CD14-positive monocyte (primary cell): ENCODE measurements at regions not wholly inside any gene's neighbourhood (a gene's known extent, or its start where the extent isn't known, plus 50 kb on each side); places are given as distances from the start of the nearest gene placed in this dataset.

Experiments
- DNase-seq, 3 donors: peaks; one replicate each; pipeline ENCODE4 v3.0.0-alpha.2; 2011 to 2022
- H2AFZ ChIP-seq: 2 replicates; pipeline ENCODE4 v1.6.0; 2012; ENCODE audit warnings: mild to moderate bottlenecking, low read depth, low read length, inconsistent platforms; ENCODE audit not compliant: insufficient read depth, poor library complexity, severe bottlenecking
- H3K27ac ChIP-seq, 2 donors: 1 replicate in 1 of 2; 2 replicates in 1 of 2; pipeline ENCODE4 v1.5.1; 2012 to 2013; ENCODE audit warnings: low read length in 2 of 2, control low read depth in 1 of 2, inconsistent platforms in 1 of 2, low read depth in 1 of 2, mild to moderate bottlenecking in 1 of 2
- H3K27me3 ChIP-seq, 2 donors: one replicate each; pipeline versions ENCODE4 v1.6.0 to v1.6.1; 2011 to 2013; ENCODE audit warnings: low read length in 2 of 2; ENCODE audit not compliant: control insufficient read depth in 2 of 2, insufficient read depth in 2 of 2
- H3K36me3 ChIP-seq, 2 donors: replicated peaks in 1 of 2; 1 replicate in 1 of 2; 2 replicates in 1 of 2; pipeline versions ENCODE4 v1.5.1 to v1.6.1; 2012 to 2013; ENCODE audit warnings: low read length in 2 of 2, control low read depth in 1 of 2, inconsistent platforms in 1 of 2, mild to moderate bottlenecking in 1 of 2; ENCODE audit not compliant: insufficient read depth in 2 of 2, control insufficient read depth in 1 of 2
- H3K4me1 ChIP-seq, 2 donors: 1 replicate in 1 of 2; 2 replicates in 1 of 2; pipeline versions ENCODE4 v1.5.1 to v1.6.1; 2012 to 2013; ENCODE audit warnings: low read length in 2 of 2, control low read depth in 1 of 2, inconsistent platforms in 1 of 2, mild to moderate bottlenecking in 1 of 2, moderate library complexity in 1 of 2; ENCODE audit not compliant: insufficient read depth in 2 of 2, control insufficient read depth in 1 of 2
- H3K4me2 ChIP-seq: replicated peaks from 2 replicates; pipeline ENCODE3; 2012; ENCODE audit warnings: low read length, moderate library complexity, mild to moderate bottlenecking; ENCODE audit not compliant: poor library complexity, severe bottlenecking; ENCODE audit errors: extremely low read depth
- H3K4me3 ChIP-seq, 3 experiments: fragments of 200-600 bp in 1 of 3; sonication (generic) in 1 of 3; replicated peaks in 1 of 3; 1 replicate in 2 of 3; 2 replicates in 1 of 3; pipeline ENCODE4 v1.5.1; 2011 to 2013; ENCODE audit warnings: low read length in 3 of 3, mild to moderate bottlenecking in 3 of 3, control low read depth in 2 of 3, low read depth in 2 of 3, inconsistent platforms in 1 of 3, moderate library complexity in 1 of 3
- H3K79me2 ChIP-seq: 2 replicates; pipeline ENCODE4 v1.6.0; 2012; ENCODE audit warnings: mild to moderate bottlenecking, control low read depth, inconsistent platforms, low read length, moderate library complexity; ENCODE audit not compliant: insufficient read depth
- H3K9ac ChIP-seq: 2 replicates; pipeline ENCODE4 v1.6.0; 2017; ENCODE audit warnings: low read length, mild to moderate bottlenecking; ENCODE audit not compliant: insufficient read depth, poor library complexity, severe bottlenecking
- H3K9me3 ChIP-seq, 2 donors: replicated peaks in 1 of 2; 1 replicate in 1 of 2; 2 replicates in 1 of 2; pipeline versions ENCODE4 v1.5.1 to v1.6.1; 2012 to 2013; ENCODE audit warnings: low read length in 2 of 2, control low read depth in 1 of 2; ENCODE audit not compliant: control insufficient read depth in 1 of 2, insufficient read depth in 1 of 2
- H4K20me1 ChIP-seq: 2 replicates; pipeline ENCODE4 v1.6.0; 2012; ENCODE audit warnings: mild to moderate bottlenecking, low read length, control low read depth, moderate library complexity; ENCODE audit not compliant: insufficient read depth
- H3K27ac Mint-ChIP-seq, 7 donors: one replicate each; pipeline ENCODE4 v1.8.0; 2020; ENCODE audit warnings: mild to moderate bottlenecking in 7 of 7, mixed read lengths in 7 of 7, moderate library complexity in 6 of 7, inconsistent platforms in 2 of 7
- H3K27me3 Mint-ChIP-seq, 3 donors: one replicate each; pipeline ENCODE4 v1.8.0; 2021 to 2022; ENCODE audit warnings: low read depth in 3 of 3, mild to moderate bottlenecking in 3 of 3, mixed read lengths in 3 of 3, moderate library complexity in 3 of 3, inconsistent platforms in 1 of 3
- H3K36me3 Mint-ChIP-seq, 2 donors: one replicate each; pipeline ENCODE4 v1.8.0; 2020; ENCODE audit warnings: mixed read lengths in 2 of 2, inconsistent platforms in 1 of 2, mild to moderate bottlenecking in 1 of 2
- H3K4me1 Mint-ChIP-seq: one replicate; pipeline ENCODE4 v1.8.0; 2020; ENCODE audit warnings: mild to moderate bottlenecking, mixed read lengths
- H3K4me3 Mint-ChIP-seq, 2 donors: one replicate each; pipeline ENCODE4 v1.8.0; 2020; ENCODE audit warnings: mild to moderate bottlenecking in 2 of 2, mixed read lengths in 2 of 2, moderate library complexity in 1 of 2
- H3K9me3 Mint-ChIP-seq, 7 donors: one replicate each; pipeline ENCODE4 v1.8.0; 2020 to 2022; ENCODE audit warnings: mixed read lengths in 7 of 7, mild to moderate bottlenecking in 6 of 7, moderate library complexity in 6 of 7, inconsistent platforms in 2 of 7
- CTCF ChIP-seq: fragments of 200-600 bp; IDR thresholded peaks from one replicate; pipeline ENCODE4 v1.8.0; 2022; ENCODE audit warnings: antibody characterized with exemption, mild to moderate bottlenecking
- WGBS: methylation state at CpG from one replicate; pipeline ENCODE4 v1.1.5; 2013; ENCODE audit warnings: missing lambda C conversion rate; ENCODE audit not compliant: insufficient coverage; 5-methylcytosine and 5-hydroxymethylcytosine counted together
- intact Hi-C, 2 donors: fragments of 100-400 bp; cut with micrococcal nuclease; formaldehyde crosslinking; loops; one replicate each; pipeline versions ENCODE4 v1.15.0 to v1.15.1; 2023

DNA sequence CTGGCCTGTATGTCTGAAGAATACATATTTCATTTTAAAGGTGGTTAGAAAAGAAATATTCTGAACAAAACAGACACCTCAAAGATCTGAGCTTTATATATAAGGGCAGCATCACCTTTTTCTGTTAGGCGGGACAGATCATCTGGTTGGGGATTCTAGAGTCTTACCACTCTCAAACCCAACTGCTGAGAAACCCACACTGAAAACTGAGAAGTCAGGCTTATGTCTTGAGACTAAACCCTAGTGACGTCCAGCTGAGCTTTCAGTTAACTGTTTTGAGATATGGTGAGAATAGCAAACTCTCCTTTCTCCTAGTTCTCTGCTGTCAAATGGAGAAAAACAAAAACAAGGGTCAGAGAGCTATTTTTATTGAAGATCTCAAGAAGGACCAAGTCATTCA is 63.7 kb upstream of the CCN6 start:
- Mint-ChIP-seq H3K4me3 (no peak overlapping the region), H3K27me3 (peaks cover 0 to 2% (median 2%) of the 10 kb centered on the region in 3 donors), H3K9me3 (peaks cover 0 to 5% (median 0%) of the 10 kb centered on the region in 7 donors), H3K4me1 (peaks cover 31% of the 10 kb centered on the region), H3K36me3 (no peaks in the 10 kb centered on the region), H3K27ac (no peak overlapping the region)
- no peaks in the 10 kb centered on the region for H4K20me1 ChIP-seq
- no peaks in the 10 kb centered on the region for H3K9me3 ChIP-seq
- no CpG with 5 or more reads among the region's 2 CpGs for WGBS
- no peak overlapping the region for H3K4me2 ChIP-seq
- TF ChIP-seq CTCF = no peak
- H3K9ac ChIP-seq = no peak overlapping the region
- no peaks in the 10 kb centered on the region for H3K27me3 ChIP-seq
- H3K79me2 ChIP-seq = no peaks in the 10 kb centered on the region
- DNase-seq = no peak
- intact Hi-C loops = loop anchor here (5.0 to 10.0 kb wide), 2 partner anchors 45 to 73 kb away; no protein-coding TSS in a partner anchor
- peaks cover 16 to 22% of the 10 kb centered on the region in 2 donors for H3K4me1 ChIP-seq
- H3K27ac ChIP-seq = no peak overlapping the region
- H3K4me3 ChIP-seq = no peak overlapping the region
- no peaks in the 10 kb centered on the region for H3K36me3 ChIP-seq
- H2AFZ ChIP-seq = no peak overlapping the region

GRCh38 chr6:111992851-111993250 is 61.1 kb upstream of the CCN6 start:
- Histone ChIP-seq H3K9ac (peak overlapping the region; percentile 20), H3K79me2 (no peaks in the 10 kb centered on the region), H4K20me1 (no peaks in the 10 kb centered on the region), H2AFZ (peak overlapping the region; percentile 35), H3K27me3 (no peaks in the 10 kb centered on the region), H3K4me3 (no peak overlapping the region), H3K4me1 (peaks cover 21 to 29% of the 10 kb centered on the region in 2 donors), H3K27ac (peak overlapping the region in 1 of 2 donors; percentile 63), H3K4me2 (peak overlapping the region; percentile 25), H3K36me3 (no peaks in the 10 kb centered on the region), H3K9me3 (no peaks in the 10 kb centered on the region)
- peak overlapping the region; percentile 26 to 83 (median 73) for H3K27ac Mint-ChIP-seq
- peak; percentile 64 to 88 (median 87) for DNase-seq
- intact Hi-C loops = loop anchor here (5.0 to 10.0 kb wide), 2 partner anchors 48 to 76 kb away; no protein-coding TSS in a partner anchor
- TF ChIP-seq CTCF = no peak
- H3K36me3 Mint-ChIP-seq = no peaks in the 10 kb centered on the region
- H3K4me3 Mint-ChIP-seq = peak overlapping the region in 1 of 2 donors; percentile 26
- WGBS = 0% methylated on average over 2 of the region's 4 CpGs
- peaks cover 0 to 2% (median 2%) of the 10 kb centered on the region in 3 donors for H3K27me3 Mint-ChIP-seq
- peaks cover 0 to 3% (median 0%) of the 10 kb centered on the region in 7 donors for H3K9me3 Mint-ChIP-seq
- peaks cover 39% of the 10 kb centered on the region for H3K4me1 Mint-ChIP-seq
